Testis (tissue), 2 donors: ENCODE measurements at regions not wholly inside any gene's neighbourhood (a gene's known extent, or its start where the extent isn't known, plus 50 kb on each side); places are given as distances from the start of the nearest gene placed in this dataset.

ENCODE experiments used
- CTCF ChIP-seq, 3 experiments: fragments of 450-650 bp in 2 of 3; fragments of 200-600 bp in 1 of 3; sonication (generic) in 1 of 3; IDR thresholded peaks; one replicate each; pipeline ENCODE4 v1.5.1; 2016 to 2019; ENCODE audit warnings: antibody characterized with exemption in 3 of 3, mild to moderate bottlenecking in 2 of 3, moderate library complexity in 1 of 3
- POLR2A ChIP-seq: fragments of 450-650 bp; IDR thresholded peaks from one replicate; pipeline ENCODE4 v1.6.1; 2017; ENCODE audit warnings: antibody characterized with exemption, mild to moderate bottlenecking, moderate library complexity

GRCh38 chr17:17423656-17424055, 53.1 kb upstream of the MED9 start:
- no peak for TF ChIP-seq CTCF (IDR thresholded peaks at IDR 0.05)
- TF ChIP-seq POLR2A = no peak
